GM12874 (cell line): ENCODE measurements at regions not wholly inside any gene's neighbourhood (a gene's known extent, or its start where the extent isn't known, plus 50 kb on each side); places are given as distances from the start of the nearest gene placed in this dataset.

Source experiments
- CTCF ChIP-seq: IDR thresholded peaks from 2 replicates; pipeline ENCODE4 v1.5.1; 2011; ENCODE audit warnings: low read depth, mild to moderate bottlenecking, control low read depth, low read length, moderate library complexity; ENCODE audit not compliant: insufficient read depth

DNA sequence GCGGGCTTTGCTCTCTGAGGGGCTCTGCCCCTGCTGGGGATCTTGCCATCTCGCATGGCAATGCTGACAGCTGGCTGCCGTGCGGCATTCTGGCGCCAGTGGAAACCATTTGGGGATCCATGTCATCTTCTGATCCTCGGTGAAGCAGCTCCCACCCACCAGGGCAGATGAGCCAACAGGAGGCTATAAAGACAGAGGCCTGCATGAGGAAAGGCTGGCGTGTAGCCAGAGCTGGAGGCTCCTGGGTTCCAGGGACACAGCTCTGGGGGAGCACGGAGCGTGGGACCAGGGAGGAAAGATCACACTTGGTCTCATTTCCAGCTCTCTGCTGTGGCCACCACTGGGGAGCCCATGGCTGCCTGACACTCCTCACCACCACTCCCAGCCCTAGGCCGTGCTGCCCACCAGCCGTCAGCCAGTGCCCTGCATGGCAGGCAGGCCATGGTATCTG is 145.8 kb downstream of the ZFP36L2 start:
- no peak for TF ChIP-seq CTCF

DNA sequence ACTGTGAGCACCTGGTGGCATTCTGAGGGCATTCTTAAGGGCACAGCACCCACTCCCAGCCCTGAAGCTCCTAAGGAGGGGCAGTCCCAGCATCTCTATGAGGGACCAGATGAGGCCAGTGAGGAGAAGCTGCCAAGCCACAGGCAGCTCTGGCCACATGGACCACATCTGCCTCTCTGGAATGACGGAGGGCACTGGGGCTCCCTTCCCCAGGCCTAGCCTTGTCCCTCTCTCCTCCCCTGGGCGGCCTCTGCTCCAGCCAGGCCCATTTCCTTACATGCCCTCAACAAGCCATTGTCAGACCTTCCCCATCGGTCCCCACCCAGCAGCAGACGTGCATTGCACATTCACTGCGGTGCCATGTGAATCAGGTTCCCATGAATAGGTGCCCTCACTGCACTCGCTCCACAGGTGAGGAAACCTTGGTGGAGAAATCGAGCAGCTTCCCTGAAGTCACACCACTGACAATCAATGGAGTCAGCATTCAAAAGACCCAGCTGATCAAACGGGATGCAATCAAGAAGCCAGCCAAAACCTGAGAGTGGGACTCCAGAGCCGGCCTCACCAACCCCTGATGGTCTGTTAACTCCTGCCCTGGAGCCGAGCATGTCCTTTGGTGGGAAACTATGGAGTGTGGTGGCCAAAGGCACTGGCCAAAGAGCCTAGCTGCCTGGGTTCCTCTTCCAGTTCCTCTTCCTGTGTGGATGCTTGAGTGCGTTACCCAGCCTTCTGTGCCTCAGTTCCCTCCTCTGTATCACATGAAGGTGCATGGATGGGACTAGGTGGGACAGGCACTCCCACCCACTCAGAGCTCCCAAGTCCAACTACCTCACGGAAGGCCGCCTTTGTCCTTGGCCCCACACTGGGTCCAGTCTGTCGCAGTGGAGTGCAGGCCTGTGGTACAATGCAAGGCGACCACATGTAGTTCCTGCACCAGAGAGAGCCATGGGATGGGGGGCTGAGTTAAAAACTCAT is 147.3 kb downstream of the ZFP36L2 start:
- TF ChIP-seq CTCF: no peak

GRCh38 chr2:43078301-43078700 is 148.1 kb downstream of the ZFP36L2 start:
- no peak for TF ChIP-seq CTCF

DNA sequence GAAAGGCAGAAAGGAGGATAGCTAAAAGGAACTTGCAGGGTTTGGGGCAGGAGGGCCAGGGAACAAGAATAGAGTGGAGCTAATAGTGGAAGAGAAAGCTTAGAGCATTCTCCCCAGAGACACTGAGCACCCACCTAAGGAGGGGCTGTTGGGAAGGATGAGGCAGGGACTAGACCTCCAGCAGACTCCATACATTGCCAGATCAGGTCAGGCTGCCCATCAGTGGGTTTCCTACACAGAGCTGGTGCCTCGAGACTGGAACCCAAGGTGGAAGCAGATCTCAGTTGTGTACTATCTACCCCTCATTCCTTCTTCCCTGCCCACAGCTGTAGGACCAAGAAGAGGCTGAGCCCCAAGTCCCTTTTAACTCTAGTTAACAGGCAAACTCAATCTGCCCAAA is 148.5 kb downstream of the ZFP36L2 start:
- no peak for TF ChIP-seq CTCF

DNA sequence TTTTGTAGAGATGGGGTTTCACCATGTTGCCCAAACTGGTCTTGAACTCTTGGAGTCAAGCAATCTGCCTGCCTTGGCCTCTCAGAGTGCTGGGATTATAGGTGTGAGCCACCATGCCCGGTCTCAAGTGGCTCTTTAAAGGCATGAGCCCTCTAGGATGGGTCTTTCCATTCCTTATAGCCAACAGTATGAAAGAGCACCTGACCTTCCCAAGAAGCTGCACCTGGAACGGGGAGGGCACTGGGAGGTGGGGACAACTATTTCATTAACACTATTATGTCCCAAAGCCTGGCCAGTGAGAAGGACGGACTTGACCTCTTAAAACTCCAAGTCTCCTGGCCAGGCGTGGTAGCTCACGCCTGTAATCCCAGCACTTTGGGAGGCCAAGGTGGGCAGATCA is 149.7 kb downstream of the ZFP36L2 start:
- no peak for TF ChIP-seq CTCF

GRCh38 chr2:43075811-43076585 is 150.4 kb downstream of the ZFP36L2 start:
- no peak for TF ChIP-seq CTCF

DNA sequence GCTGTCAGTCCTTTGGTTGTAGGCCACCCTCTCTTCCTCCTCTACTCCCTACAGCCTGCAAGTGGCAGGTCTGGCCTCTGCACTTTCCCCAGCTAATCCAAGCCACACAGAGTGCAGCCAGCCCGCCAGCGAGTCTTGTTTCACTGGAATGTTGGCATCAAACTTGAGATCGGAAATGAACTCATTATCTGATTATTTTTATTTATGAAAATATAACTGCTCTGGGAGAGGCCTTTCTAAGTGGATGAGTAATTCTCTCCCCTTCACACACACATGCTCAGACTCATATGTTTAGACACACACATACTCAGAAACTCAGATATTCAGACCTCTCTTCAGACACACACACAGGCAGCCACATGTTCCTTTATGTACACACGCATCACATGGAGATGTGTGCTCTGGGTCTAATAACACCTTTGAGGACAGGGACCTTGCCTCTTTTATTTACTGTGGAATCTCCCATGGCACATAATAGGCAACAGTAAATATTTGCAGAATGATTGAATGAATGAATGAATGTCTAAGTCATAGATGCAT is 151.3 kb downstream of the ZFP36L2 start:
- TF ChIP-seq CTCF: no peak
